Stimulated activated naive CD8-positive, alpha-beta T cell treated with anti-CD3 and anti-CD28 coated beads, Interleukin-15, Interleukin-2, amounts not matched to agents 100 ng/mL and 50 ng/mL, for 24 hours (primary cell): ENCODE measurements at regions not wholly inside any gene's neighbourhood (a gene's known extent, or its start where the extent isn't known, plus 50 kb on each side); places are given as distances from the start of the nearest gene placed in this dataset.
A peak's percentile ranks its signal among the peaks of the same experiment; 100 is the strongest.

ENCODE experiments used
- H3K27ac Mint-ChIP-seq: one replicate; pipeline ENCODE4 v1.8.0; 2021; ENCODE audit warnings: mild to moderate bottlenecking, mixed read lengths
- H3K27me3 Mint-ChIP-seq: one replicate; pipeline ENCODE4 v1.8.0; 2021; ENCODE audit warnings: mixed read lengths
- H3K36me3 Mint-ChIP-seq: one replicate; pipeline ENCODE4 v1.8.0; 2021; ENCODE audit warnings: low read depth, mixed read lengths
- H3K4me1 Mint-ChIP-seq: one replicate; pipeline ENCODE4 v1.8.0; 2021; ENCODE audit warnings: low read depth, mixed read lengths
- H3K4me3 Mint-ChIP-seq: one replicate; pipeline ENCODE4 v1.8.0; 2021; ENCODE audit warnings: mild to moderate bottlenecking, mixed read lengths
- H3K9me3 Mint-ChIP-seq: one replicate; pipeline ENCODE4 v1.8.0; 2021; ENCODE audit warnings: mixed read lengths

DNA sequence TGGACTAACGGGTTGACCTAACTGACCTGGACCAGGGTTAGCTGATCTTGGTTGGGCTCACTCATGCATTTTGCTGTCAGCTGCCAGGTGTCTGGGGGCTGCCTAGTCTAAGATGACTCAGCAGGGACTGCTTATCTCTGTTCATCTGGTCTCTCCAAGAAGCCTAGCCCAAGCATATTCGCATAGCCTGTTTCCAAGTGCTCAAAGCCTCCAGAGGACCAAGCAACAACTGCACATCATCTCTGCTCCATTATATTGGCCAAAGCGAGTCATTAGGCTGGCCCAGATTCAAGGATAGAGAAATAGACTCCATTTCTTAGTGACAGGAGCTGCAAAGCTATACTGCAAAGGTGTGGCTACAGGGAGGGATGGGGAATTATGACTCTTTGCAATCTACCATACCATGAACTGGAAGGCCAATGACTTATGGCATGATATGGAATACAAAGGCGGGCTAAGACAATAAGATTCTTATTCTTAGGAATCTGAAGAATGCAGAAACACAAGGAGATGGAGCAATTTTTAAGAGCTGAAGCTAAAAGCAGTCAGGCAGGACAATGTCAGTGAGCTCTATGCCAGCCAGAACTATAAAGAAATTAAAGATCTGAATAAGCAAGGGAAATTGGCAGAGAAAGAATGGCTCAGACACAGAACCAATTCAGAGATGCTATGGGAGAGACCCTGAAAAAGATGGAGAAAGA is 194.6 kb upstream of the FSCB start:
- H3K27ac Mint-ChIP-seq = no peak overlapping the region
- no peaks in the 10 kb centered on the region for H3K4me1 Mint-ChIP-seq

DNA sequence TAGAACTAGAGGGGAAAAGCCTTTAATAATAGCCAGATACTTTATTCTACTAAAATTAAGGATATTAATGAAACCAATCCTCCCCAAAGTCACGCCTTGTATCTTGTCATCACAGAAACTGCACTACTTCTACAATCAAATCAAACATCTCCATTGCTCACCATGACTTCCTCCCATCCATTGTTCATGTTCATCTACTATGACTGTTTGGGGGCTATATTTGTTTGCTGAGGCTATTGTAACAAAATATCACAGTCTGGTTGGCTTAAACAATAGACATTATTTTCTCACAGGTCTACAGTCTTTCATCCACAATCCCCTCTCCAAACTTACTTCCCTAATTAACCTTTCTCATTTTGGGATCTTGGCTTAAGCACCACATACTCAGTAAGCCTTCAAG is 193.6 kb upstream of the FSCB start:
- no peaks in the 10 kb centered on the region for H3K27me3 Mint-ChIP-seq
- H3K36me3 Mint-ChIP-seq = no peaks in the 10 kb centered on the region
- H3K4me1 Mint-ChIP-seq = no peaks in the 10 kb centered on the region
- no peak overlapping the region for H3K4me3 Mint-ChIP-seq
- peaks cover 4% of the 10 kb centered on the region for H3K9me3 Mint-ChIP-seq
- no peak overlapping the region for H3K27ac Mint-ChIP-seq

More for the DNA sequence above, 194.6 kb upstream of the FSCB start:
- no peak overlapping the region for H3K4me3 Mint-ChIP-seq
- peaks cover 4% of the 10 kb centered on the region for H3K9me3 Mint-ChIP-seq
- no peaks in the 10 kb centered on the region for H3K36me3 Mint-ChIP-seq
- H3K27me3 Mint-ChIP-seq = no peaks in the 10 kb centered on the region

DNA sequence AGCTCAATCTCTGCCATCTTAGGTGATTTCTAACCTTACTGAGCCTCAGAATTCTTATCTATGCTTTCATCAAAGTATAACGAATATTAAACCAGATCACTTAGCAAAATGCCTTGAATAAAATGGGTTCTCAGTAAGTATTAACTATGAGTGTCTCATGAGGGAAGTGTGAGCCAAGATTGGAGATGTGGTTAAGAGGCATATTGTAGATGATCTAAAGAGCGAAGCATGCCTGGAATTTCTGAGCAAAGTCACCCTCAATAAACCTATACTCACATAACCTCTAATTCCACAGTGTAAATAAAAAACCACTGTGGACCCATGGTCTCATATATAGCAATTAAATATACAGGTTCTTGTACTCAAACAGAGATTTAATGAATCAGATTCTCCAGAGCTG is 193.1 kb upstream of the FSCB start:
- Mint-ChIP-seq H3K4me3 (no peak overlapping the region), H3K9me3 (peaks cover 4% of the 10 kb centered on the region), H3K27me3 (no peaks in the 10 kb centered on the region), H3K36me3 (no peaks in the 10 kb centered on the region), H3K27ac (no peak overlapping the region), H3K4me1 (no peaks in the 10 kb centered on the region)

- H3K4me1 Mint-ChIP-seq = no peaks in the 10 kb centered on the region
- H3K4me3 Mint-ChIP-seq = no peak overlapping the region
- H3K36me3 Mint-ChIP-seq = no peaks in the 10 kb centered on the region
- no peak overlapping the region for H3K27ac Mint-ChIP-seq
- H3K9me3 Mint-ChIP-seq = peaks cover 4% of the 10 kb centered on the region
- H3K27me3 Mint-ChIP-seq = no peaks in the 10 kb centered on the region
Observed at GRCh38 chr14:44699391-44699790, 192.3 kb upstream of the FSCB start.

DNA sequence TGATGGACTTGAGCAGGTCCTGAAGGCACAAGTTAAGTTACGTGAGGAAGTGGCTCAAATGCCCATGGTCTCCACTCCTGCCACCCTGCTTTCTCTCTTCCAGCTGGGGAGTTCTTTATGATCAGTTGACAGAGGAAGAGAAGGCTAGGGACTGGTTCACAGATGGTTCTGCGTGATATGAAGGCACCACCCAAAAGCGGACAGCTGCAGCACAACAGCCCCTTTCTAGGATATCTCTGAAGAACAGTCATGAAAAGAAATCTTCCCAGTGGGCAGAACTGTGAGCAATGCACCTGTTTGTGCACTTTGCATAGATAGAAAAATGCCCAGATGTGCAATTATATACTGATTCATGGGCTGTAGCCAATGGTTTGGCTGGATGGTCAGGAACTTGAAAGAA is 162.4 kb upstream of the FSCB start:
- H3K4me3 Mint-ChIP-seq = no peak overlapping the region
- no peak overlapping the region for H3K27ac Mint-ChIP-seq

DNA sequence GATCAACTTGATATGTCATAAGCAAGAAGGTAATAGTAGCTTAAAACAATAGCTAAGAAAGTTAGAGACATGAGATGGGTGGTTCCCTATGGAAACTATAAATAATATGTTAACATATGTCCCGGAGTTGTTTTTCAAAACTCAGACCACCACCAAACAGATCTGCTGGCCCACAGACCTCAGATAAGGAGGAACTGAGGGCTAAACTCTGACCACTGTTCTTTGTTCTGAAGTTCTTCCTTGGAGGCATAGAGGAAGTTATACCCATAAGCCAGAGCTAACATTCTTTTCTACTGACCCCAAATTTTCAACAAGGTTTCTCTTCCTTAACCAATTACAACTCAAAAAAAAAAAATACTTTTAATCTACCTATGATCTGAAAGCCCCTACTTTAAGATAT is 156.1 kb upstream of the FSCB start:
- Mint-ChIP-seq H3K27ac (no peak overlapping the region), H3K4me3 (peak overlapping the region; percentile 25), H3K4me1 (peaks cover 16% of the 10 kb centered on the region), H3K9me3 (no peaks in the 10 kb centered on the region), H3K36me3 (no peaks in the 10 kb centered on the region), H3K27me3 (no peaks in the 10 kb centered on the region)

More for the DNA sequence above, 162.4 kb upstream of the FSCB start:
- Mint-ChIP-seq H3K36me3 (no peaks in the 10 kb centered on the region), H3K4me1 (no peaks in the 10 kb centered on the region), H3K9me3 (peaks cover 3% of the 10 kb centered on the region), H3K27me3 (no peaks in the 10 kb centered on the region)

DNA sequence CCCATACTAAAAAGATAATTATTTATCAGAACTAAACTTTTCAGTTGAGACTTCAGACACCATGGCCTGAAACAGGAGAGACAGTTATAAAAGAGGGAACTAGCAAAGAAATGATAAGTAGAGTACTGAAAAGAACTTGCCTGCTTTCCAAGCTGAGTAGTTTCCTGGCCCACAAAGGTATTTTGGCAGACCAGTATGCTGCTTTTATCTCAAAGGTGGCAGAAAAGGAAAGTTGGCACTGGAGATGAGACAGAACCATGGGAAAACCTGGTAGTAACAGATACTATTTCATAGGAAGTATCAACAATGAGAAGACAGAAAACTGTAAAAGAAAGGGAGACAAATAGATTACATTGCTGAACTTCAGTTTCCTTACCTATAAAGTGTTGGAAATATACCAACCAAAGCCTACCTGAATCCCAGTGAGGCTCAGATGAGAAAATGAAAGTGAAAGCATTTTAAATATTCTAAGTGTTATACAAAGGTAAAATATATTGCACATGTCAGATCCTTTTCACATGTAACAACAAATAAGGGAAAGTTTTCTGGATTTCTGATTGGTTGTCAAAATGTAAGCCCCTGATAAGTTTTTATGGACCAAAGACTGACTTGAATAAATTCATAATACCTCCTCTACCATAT is 155.3 kb upstream of the FSCB start:
- Mint-ChIP-seq H3K27ac (no peak overlapping the region), H3K4me3 (peak overlapping the region; percentile 25), H3K9me3 (no peaks in the 10 kb centered on the region), H3K36me3 (no peaks in the 10 kb centered on the region), H3K27me3 (no peaks in the 10 kb centered on the region), H3K4me1 (peaks cover 16% of the 10 kb centered on the region)

DNA sequence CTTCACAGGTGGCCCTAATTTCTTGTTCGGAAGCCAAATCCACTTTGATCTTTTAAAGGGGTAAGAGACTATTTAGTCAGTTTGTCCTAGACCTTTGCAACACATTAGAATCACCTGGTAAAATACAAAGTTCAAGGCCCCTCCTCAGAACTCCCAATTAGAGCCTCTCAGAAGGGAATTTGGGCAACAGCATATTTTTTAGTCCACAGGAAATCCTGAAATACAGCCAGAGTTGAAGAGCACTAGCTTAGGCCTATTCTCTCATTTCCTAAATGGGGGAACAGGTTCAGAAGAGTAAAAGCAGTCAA is 151.3 kb upstream of the FSCB start:
- Mint-ChIP-seq H3K9me3 (no peaks in the 10 kb centered on the region), H3K4me3 (no peak overlapping the region), H3K36me3 (no peaks in the 10 kb centered on the region), H3K27ac (no peak overlapping the region), H3K27me3 (no peaks in the 10 kb centered on the region), H3K4me1 (peaks cover 13% of the 10 kb centered on the region)

DNA sequence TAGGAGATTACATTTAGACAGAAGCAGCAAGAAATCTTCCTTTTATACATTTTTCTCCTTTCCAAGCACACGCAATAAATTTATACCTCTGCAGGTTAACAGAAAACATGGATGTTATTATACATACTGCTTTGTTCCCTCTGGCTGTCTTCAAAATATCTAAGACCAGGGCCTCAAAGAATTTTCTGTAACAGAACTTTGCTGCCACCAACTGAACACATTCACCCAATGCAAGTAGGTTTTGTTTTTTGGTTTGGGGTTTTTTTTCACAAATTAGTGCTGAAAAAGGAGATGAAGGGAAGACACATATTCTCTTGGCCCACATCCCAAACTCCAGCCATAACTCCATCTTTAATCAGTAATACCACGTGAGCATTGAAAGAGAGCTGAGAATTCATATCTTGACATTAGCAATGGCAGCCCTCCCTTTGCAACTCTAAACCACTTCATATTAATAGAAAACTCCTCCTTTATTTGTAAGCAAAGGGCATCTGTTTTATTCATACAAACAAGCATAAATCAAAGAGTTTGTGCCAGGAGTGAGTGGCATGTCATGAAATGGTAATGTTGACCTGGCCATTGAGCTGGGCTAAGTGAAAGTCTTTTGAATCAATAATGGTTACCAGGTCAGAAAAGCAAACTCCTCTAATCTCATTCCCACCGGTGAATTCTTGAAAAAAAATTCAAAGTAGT is 150.8 kb upstream of the FSCB start:
- Mint-ChIP-seq H3K36me3 (no peaks in the 10 kb centered on the region), H3K9me3 (no peaks in the 10 kb centered on the region), H3K4me3 (no peak overlapping the region), H3K27me3 (no peaks in the 10 kb centered on the region), H3K4me1 (peaks cover 8% of the 10 kb centered on the region), H3K27ac (no peak overlapping the region)

- Mint-ChIP-seq H3K4me3 (no peak overlapping the region), H3K27ac (no peak overlapping the region), H3K9me3 (no peaks in the 10 kb centered on the region), H3K4me1 (peaks cover 1% of the 10 kb centered on the region), H3K27me3 (no peaks in the 10 kb centered on the region), H3K36me3 (no peaks in the 10 kb centered on the region)
Observed at GRCh38 chr14:44657203-44657602, 150.1 kb upstream of the FSCB start.

- no peaks in the 10 kb centered on the region for H3K27me3 Mint-ChIP-seq
- H3K4me3 Mint-ChIP-seq = no peak overlapping the region
- H3K27ac Mint-ChIP-seq = no peak overlapping the region
- no peaks in the 10 kb centered on the region for H3K4me1 Mint-ChIP-seq
- H3K36me3 Mint-ChIP-seq = no peaks in the 10 kb centered on the region
- H3K9me3 Mint-ChIP-seq = no peaks in the 10 kb centered on the region
Observed at GRCh38 chr14:44654591-44654990, 147.5 kb upstream of the FSCB start.

GRCh38 chr14:44653641-44654040 is 146.6 kb upstream of the FSCB start:
- Mint-ChIP-seq H3K27me3 (no peaks in the 10 kb centered on the region), H3K4me1 (no peaks in the 10 kb centered on the region), H3K4me3 (no peak overlapping the region), H3K36me3 (no peaks in the 10 kb centered on the region), H3K9me3 (no peaks in the 10 kb centered on the region), H3K27ac (no peak overlapping the region)

- Mint-ChIP-seq H3K36me3 (no peaks in the 10 kb centered on the region), H3K27me3 (no peaks in the 10 kb centered on the region), H3K9me3 (no peaks in the 10 kb centered on the region), H3K27ac (no peak overlapping the region), H3K4me1 (no peaks in the 10 kb centered on the region), H3K4me3 (no peak overlapping the region)
Observed at GRCh38 chr14:44652640-44653039, 145.6 kb upstream of the FSCB start.

DNA sequence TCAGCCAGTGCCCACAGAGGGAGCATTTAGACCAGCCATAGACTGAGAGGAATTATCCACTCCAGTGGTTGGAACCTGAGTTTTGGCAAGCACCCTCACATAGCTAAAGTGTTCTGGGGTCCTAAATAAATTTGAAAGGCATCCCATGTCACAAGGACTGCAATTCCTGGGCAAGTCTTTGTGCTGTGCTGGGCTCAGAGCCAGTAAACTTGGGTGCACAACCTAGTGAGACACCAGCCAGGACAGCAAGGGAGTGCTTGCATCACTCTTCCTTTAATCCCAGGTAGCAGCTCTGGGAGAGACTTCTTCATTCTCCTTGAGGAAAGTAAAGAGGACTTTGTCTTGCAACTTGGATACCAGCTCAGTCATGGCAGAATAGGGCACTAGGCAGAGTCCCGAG is 142.0 kb upstream of the FSCB start:
- Mint-ChIP-seq H3K27me3 (no peaks in the 10 kb centered on the region), H3K27ac (no peak overlapping the region), H3K4me1 (no peaks in the 10 kb centered on the region), H3K9me3 (no peaks in the 10 kb centered on the region), H3K4me3 (no peak overlapping the region), H3K36me3 (no peaks in the 10 kb centered on the region)

DNA sequence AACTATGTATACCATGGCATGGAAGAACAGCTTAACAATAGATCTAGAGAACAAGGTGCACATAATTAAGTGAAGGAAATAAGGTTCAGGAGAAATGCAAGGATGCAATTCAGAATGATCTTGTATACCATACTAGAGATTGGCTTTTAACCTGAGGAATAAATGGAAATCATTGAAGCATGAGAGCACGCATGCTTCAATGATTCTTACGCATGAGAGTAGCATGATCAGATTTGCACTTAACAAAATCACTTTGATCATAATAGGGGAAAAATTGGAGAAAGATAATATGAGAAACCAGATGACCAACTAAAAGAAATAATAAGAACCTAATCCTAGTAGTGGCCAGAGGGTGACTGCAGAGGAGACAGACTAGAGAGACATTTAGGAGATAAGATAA is 133.3 kb upstream of the FSCB start:
- no peaks in the 10 kb centered on the region for H3K4me1 Mint-ChIP-seq

More for the DNA sequence above, 133.3 kb upstream of the FSCB start:
- H3K27ac Mint-ChIP-seq = no peak overlapping the region
- H3K4me3 Mint-ChIP-seq = no peak overlapping the region
- H3K9me3 Mint-ChIP-seq = no peaks in the 10 kb centered on the region
- H3K36me3 Mint-ChIP-seq = no peaks in the 10 kb centered on the region
- H3K27me3 Mint-ChIP-seq = no peaks in the 10 kb centered on the region
